ENCODE measurements at regions not wholly inside any gene's neighbourhood (a gene's known extent, or its start where the extent isn't known, plus 50 kb on each side); places are given as distances from the start of the nearest gene placed in this dataset.
"Not testable (repeated sequence)": the region's sequence is repeated elsewhere in the genome, so short reads cannot be mapped to it uniquely, and the experiment has no call there.

GRCh38 chr14:46596236-46596635 is 55.3 kb downstream of the RPL10L start:
- DNase-seq: no peak

GRCh38 chr14:46582826-46583225 is 68.8 kb downstream of the RPL10L start:
- DNase-seq: no peak

DNA sequence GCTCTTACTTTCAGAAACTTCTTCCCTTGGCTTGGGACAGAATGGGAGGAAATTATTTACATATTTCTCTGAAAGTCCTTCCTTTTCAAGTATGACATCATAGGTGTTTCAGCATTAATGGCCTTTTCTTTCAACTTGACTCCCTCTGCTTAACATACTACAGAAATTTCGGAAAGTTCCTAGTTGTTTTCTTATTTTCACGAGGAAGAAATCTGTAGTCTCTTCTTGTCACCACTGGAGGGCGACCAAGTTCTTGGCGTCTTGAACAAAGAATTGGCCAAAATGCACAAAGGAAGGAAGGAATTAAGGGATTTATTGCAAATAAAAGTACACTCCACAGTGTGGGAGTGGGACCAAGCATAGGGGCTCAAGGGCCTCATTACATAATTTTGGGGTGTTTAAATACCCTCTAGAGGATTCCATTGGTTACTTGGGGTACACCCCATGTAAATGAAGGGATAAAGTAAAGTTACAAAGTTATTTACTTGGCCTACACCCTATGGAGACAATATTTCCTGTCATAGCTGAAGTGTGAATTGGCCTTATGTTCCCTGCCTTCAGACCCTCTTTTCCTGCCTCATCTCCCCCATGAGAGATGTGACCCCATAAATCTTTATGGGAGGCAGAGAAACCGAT is 70.4 kb downstream of the RPL10L start:
- peak; percentile 5 for DNase-seq

DNA sequence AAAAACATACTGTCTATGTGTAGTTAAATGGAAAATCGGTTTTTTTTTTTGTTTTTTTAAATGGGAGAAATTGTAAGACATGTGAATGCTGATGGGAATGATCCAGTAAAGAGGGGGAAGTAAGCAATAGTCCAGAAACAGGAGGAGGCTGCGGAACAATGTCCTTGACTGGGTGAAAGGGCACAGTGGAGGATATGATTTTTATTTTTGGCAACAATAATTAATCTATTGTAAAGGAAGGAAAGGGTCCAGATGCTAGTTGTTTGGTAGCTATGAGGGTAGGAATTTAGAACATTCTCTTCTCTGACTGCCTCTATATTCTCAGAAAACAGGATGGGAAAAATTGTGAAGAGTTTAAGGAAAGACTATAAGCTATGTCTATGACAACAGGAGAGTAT is 76.6 kb downstream of the RPL10L start:
- DNase-seq: no peak

DNA sequence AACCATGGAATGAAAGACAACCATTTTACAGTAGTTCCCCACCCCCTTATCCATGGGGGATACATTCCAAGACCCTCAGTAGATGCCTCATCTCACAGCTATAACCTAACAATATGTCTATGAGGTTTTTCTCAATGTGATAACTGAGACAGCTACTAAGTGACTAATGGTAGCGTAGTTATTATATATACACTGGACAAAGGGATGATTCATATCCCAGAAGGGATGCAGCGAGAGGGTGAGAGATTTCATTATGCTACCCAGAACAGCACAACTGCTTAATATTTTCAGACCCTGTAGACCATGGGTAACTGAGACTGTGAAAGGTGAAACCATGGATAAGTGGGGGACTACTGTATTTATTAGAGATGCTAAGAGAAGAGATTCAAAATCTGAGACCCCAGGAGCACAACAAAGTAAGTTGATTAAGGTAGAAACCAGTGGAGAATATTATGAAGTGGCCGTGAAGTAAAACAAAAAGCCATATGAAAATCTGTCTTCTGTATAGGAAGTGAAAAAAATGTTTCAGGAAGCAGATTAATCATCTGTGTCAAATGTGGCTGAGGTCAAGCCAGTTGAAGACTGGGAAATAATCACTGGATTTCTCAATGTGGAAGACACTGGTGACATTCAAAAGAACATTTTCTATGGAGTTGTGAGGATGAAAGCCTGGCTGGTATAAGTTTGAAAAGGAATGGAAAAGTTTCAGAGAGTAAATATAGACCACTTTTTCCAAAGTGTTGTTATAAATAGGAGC is 77.2 kb downstream of the RPL10L start:
- no peak for DNase-seq

DNA sequence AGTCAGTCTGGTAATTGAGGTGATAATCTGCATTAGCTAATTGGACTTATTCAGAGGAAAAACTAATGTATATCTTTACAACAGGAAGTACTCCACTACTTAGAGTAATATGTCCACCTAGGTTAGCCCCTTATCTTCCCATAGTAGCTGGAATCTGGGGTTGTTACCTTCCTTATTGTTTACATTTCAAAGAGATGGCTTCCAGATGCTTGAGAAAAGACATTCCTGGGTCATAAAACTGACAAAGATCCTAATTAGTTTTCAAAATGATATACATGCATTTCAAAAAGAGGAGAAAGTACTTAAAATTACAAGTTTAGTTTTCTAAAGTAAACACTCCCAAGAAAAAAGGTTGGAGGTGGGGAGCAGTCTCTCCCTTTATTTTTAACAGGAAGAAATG is 78.1 kb downstream of the RPL10L start:
- no peak for DNase-seq

DNA sequence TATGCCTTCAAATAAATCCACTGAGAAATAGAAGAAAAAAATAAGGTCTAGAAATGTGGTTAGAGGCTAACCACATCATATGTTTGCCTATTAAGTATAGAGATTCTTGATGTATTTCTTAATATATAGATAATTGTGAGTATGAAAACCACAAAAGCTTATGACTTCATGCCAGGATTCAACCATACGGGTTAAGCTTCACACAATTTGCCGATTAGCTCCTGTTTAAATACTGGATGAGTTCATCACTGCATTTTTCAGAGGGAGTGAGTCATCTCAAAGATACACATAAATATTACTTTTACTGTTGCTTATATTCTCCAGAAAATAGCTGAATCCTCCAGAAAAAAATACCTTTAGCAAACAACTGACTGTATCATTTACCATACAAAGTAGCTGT is 79.6 kb downstream of the RPL10L start:
- no peak for DNase-seq

DNA sequence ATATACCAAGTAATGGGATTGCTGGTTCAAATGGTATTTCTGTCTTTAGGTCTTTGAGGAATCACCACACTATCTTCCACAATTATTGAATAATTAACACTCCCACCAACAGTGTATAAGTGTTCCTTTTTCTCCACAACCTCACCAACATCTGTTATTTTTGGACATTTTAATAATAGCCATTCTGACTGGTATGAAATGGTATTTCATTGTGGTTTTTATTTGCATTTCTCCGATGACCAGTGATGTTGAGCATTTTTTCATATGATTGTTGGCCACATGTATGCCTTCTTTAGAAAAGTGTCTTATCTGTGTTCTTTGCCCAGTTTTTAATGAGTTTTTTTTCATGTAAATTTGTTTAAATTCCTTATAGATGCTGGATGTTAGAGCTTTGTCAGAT is 83.4 kb downstream of the RPL10L start:
- not testable (repeated sequence) for DNase-seq

DNA sequence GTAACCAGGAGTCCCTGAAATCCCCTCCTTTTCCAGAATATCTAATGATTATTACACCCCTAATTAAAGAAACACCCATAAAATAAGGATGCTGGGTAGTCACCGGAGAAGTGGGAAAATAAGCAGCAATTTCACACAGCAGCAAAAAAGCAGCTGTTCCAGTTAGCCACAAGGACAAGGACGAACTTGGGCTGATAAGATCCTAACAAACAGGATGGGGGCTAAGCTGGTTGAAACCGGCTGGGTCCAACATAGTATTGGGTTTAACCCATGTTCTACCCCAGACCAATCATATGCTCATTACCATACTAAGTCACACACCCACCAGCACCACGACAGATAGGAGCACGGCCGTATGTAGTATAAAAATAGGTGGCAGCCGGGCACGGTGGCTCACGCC is 100.7 kb downstream of the RPL10L start:
- DNase-seq: no peak

DNA sequence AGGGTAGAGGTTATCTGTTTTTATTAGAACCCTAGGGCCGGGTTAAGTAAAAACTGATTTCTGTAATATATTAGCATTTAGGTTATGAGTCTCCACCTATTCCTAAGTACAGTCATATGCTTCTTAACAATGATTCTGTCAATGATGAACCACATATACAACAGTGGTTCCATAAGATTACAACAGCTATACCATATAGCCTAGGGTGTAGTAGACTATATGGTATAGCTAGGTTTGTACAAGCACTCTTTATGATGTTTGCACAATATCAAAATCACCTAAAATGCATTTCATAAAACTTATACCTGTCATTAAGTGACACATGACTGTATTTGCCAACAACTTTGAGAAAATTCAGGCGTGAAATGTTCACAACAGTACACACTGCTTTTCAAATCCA is 110.6 kb downstream of the RPL10L start:
- no peak for DNase-seq

GRCh38 chr14:46519121-46519520 is 132.5 kb downstream of the RPL10L start:
- no peak for DNase-seq

DNA sequence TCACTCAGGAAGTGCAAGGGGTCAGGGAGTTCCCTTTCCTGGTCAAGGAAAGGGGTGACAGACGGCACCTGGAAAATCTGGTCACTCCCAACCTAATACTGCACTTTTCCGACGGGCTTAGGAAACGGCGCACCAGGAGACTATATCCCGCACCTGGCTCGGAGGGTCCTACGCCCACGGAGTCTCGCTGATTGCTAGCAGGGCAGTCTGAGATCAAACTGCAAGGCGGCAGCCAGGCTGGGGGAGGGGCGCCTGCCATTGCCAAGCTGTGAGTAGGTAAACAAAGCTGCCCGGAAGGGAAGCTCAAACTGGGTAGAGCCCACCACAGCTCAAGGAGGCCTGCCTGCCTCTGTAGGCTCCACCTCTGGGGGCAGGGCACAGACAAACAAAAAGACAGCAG is 142.8 kb downstream of the RPL10L start:
- DNase-seq: not testable (repeated sequence)

GRCh38 chr14:46499521-46499920 is 152.1 kb downstream of the RPL10L start:
- no peak for DNase-seq

DNA sequence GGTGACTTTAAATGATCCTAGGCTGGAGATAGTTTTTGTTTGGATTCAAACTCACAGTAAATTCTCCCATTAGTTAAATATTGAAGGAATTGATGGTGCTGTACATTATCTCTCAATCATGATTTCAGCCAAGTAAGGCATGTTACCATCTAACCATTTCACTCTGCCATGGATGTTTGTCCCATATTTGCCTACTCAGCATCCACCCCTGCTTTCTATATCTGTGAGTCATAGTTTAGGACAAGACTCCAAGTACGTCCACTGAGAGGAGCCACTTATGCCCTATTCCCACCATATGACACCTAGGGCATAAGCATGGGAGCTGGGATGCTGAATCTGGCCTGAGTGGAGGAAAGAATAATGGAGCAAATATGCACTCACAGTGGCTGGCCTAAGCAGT is 155.2 kb downstream of the RPL10L start:
- no peak for DNase-seq

GRCh38 chr14:46490238-46490685 is 161.3 kb downstream of the RPL10L start:
- no peak for DNase-seq

GRCh38 chr14:46488374-46488773 is 163.2 kb downstream of the RPL10L start:
- no peak for DNase-seq

GRCh38 chr14:46487582-46488350 is 163.8 kb downstream of the RPL10L start:
- no peak for DNase-seq

GRCh38 chr14:46482200-46482599 is 169.4 kb downstream of the RPL10L start:
- DNase-seq: no peak

DNA sequence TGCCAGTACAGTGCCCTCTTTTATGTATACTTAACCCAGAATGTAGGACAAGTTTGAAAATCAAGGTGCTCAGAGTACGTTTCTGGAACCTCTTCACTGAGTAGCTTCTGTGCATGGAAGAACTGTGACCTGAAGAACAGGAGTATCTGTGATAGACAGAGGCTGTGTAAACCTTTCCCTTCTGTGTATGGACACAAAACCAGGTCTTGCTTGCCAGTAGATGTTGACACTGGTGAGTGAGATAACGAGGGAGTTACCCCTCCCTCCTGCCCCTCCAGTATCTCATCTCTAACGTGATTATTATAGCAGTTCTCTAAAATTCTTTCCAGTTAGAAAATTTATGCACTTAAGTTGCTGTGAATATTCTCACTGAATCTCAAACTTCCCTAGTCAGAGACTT is 170.8 kb downstream of the RPL10L start:
- DNase-seq: no peak

DNA sequence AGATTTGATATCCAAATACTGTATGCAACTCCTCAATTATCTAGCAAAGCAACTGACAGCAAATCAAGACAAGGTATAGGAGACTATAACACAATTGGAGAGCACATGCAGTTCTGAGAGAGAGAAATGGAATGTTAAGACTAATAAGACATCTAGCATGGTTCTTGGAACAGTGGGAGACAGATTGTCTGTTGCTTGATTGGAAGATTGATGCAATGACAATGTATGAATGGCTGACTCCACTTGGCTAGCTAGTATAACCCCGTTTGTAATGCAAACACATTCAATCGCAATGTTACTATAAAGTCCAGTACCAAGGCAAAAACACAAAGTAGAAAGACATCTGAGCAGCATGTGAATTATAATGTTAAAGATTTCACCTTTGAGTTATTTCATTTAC is 179.3 kb downstream of the RPL10L start:
- no peak for DNase-seq

GRCh38 chr14:46464341-46464740 is 187.2 kb downstream of the RPL10L start:
- DNase-seq: no peak

DNA sequence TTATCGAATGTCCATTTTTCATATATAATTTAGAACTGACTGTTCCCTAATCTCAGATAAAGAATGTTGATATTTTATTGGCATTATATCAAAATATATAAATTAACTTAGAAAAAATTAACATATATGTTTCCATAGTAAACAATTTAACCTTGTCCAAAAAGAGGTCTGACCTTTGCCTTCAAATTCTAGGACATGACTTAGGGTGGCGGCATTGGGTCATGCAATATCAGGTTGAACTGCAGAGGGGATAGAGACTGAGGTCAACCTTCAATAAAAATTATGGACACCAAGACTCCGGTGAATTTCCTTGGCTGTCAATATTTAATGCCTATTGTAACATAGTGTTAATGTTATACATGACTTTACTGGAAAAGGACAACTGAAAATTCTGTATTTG is 199.8 kb downstream of the RPL10L start:
- no peak for DNase-seq

- DNase-seq: no peak
Measured at GRCh38 chr14:46444666-46445065, 206.9 kb downstream of the RPL10L start.

DNA sequence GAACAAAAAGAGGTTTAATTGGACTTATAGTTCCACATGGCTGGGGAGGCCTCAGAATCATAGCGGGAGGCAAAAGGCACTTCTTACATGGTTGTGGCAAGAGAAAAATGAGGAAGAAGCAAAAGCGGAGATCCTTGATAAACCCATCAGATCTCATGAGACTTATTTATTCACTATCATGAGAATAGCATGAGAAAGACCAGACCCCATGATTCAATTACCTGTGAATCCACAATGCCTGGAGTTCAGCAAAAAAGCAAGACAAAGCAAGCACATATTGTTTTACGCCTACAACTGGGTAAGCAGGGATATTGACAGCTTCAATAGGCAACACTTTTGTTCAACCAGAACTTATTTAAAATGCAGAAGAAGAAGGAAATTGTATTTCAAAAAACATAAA is 218.2 kb downstream of the RPL10L start:
- DNase-seq: no peak

All from NCI-H1092 (cell line).